Hematopoietic multipotent progenitor cell treated with erythropoietin and hydrocortisone succinate and interleukin-3 and kit ligand, for 6 days (in vitro differentiated cells): ENCODE measurements at regions not wholly inside any gene's neighbourhood (a gene's known extent, or its start where the extent isn't known, plus 50 kb on each side); places are given as distances from the start of the nearest gene placed in this dataset.
"Not testable (repeated sequence)": the region's sequence is repeated elsewhere in the genome, so short reads cannot be mapped to it uniquely, and the experiment has no call there.

Source experiments
- DNase-seq: peaks from one replicate; pipeline ENCODE4 v3.0.0-alpha.2; 2015

DNA sequence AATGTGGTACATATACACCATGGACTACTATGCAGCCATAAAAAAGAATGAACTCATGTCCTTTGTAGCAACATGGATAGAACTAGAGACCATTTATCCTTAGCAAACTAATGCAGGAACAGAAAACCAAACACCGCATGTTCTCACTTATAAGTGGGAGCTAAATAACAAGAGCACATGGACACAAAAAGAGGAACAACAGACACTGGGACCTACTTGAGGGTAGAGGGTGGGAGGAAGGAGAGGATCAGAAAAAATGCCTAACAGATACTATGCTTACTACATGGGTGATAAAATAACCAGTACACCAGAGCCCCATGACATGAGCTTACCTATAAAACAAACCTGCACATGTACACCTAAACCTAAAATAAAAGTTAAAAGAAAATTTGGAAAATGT is 82.0 kb upstream of the ADRB2 start:
- DNase-seq: not testable (repeated sequence)

DNA sequence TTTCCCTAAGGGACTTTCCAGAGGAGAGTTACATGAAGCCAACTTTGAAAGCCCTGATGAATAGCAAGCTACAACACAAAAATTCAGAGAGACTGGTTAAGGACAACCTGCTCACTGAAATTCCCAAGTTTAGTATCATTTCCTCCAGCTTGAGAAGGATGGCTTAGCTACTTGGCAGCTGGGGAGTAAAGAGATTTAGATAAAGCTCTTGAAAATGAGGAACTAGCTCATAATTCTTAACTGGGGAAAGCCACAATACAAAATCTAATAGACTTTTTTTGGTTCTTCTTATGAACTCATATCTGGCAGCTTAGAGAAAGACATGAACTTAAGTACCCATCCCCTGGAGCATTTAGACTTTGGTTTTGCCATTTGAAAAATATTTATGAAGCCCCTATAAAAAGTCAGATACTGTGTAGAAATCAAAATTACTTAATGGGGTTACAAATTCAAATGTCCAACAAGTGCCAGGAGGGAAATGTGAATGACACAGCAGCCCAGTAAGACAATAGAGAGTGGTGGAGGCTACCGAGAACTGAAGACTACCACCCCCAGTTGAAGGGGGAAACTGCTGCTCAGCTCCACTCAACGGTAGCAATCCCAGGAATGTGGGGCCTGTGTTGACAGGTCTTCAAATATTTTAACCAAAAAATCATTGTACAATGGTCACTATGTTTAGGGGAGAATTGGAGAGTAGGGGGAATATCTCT is 79.4 kb upstream of the ADRB2 start:
- peak; percentile 70 for DNase-seq

DNA sequence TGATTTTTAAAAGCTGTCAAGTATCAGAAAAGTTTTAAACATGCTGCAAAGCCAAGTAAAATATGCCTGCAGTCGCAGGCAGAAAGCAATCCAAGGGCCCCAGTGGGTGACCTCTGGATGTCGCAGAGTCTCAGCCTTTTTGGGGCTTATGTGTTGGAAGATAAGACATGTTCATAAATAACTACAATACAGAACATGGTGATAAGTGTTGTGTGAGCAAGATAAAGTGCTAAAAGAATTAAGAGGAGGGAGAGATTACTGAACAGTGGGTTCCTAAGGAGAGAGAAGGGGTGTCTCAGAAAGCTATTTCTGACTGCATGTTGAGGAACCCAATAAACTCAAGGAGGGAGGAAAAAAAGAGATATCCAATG is 78.9 kb upstream of the ADRB2 start:
- peak; percentile 75 for DNase-seq

DNA sequence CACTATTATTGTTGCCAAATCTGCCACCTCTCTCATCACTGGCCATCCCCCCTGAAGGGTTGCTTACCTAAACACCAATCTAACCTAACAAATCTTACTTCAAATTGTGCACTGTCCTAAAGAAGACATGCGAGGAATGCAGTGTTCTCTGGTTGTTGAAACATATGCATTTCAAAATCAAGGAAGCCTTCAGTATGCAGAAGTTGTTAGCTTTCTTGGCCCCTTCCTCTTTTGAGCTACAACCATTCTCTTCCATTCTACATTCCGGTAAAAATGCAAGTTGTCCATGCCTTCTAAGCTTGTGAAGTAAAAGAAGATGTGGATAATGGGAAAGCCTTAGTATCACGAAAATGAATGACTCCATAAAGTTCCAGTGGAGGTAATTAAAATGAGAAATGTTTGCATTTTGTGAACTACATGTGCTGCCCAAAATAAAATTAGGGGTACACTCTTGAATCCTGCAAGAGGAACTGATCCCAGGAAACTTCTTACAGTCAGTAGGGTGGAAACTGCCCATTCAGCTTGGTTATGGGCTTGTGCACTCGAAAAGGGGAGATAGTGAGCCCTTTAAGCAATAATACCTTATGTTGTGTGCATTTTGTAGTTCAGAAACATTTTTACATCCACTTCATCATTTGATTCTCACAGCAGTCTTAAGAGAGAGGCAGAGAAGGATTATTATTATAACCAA is 77.6 kb upstream of the ADRB2 start:
- peak; percentile 47 for DNase-seq

DNA sequence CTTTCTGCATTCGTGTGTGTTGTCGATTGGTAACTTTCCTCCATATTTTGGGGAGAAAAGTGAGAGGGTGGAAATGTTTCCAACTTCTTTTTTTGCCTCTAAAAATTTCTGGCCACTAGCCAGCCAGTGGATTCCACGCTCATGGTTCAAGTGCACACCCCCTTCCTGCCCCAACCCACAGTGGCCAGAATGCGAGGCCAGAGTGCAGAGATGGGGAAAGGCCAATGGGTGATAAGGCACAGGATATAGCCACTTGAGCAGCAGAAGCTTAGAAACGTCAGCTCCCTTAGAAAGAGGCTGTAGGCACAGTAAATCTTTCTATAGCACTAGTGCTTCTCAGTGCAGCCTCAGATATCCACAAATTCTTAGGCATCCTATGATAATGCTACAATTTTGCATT is 75.8 kb upstream of the ADRB2 start:
- peak; percentile 49 for DNase-seq

DNA sequence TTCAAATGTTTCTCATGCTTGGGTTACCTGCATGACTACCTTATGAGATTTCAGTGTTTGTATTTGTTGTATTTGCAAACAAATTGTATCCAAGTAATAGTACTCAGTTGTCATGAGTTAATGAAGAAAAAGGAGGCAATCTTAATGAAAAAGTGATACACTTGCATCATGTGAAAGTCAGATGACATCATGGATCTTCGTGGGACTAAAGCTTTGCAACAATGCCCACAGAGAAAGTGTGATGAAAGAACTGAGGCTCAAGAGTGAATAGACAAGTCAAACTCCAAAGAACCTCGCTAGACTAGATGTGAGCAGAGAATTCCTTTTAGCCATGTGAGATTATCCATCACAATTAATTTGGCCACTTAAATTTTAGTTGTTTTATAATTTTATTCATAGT is 75.4 kb upstream of the ADRB2 start:
- peak; percentile 41 for DNase-seq

DNA sequence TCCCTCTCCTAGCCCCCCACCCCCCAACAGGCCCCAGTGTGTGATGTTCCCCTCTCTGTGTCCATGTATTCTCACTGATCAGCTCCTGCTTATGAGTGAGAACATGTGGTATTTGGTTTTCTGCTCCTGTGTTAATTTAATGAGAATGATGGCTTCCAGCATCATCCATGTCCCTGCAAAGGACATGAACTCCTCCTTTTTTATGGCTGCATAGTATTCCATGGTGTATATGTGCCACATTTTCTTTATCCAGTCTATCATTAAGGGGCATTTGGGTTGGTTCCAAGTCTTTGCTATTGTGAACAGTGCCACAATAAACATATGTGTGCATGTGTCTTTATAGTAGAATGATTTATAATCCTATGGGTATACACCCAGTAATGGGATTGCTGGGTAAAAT is 74.0 kb upstream of the ADRB2 start:
- not testable (repeated sequence) for DNase-seq

DNA sequence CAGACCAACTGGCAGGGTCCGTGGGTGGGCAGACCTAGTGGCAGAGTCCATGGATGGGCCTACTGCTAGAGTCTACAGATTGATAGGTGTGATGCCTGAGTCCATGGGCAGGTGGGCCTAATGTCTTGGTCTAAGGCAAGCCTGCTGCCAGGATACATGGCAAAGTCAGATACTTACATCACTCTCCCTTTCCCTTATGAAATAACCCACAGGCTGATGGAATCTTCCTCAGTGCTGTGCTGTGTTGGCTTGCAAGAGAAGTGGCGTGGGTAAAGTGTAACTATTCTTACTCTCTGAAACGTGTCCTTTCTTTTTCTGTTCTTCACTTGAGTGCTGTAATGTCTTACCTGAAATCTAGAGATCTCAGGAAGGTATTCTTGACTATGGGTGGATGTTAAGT is 67.3 kb upstream of the ADRB2 start:
- DNase-seq: peak; percentile 32

DNA sequence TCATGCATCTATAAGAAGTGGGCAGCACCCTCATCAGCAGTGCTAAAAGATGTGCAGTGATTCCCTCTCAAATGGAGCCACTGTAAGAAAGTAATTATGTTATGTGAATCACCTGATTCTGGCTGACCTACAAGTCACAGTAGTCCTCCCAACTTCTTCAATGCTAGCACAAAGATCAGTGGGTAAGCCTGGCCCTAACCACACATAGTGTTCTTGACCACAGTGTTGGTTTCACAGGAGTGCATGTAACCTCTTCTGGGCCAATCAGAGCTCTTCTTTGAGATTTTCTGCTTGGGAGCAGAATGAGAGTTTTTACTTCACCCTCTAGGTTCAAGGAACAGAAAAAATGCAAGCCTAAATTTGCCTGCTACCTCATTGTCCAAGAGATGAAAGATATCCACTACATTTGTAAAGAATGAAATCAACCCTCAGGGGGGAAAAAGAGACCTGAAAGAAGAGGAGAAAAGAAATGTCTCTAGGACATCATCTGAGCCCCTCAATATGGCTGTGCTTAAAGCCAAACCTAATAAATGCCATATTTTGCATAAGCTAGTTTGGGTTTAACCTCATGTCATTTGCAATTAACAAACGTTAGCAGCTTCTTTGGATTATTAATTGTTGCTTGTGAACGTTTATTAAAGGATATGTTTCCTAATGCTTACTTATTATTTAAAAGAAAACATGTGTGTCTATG is 65.3 kb upstream of the ADRB2 start:
- peak; percentile 26 for DNase-seq

DNA sequence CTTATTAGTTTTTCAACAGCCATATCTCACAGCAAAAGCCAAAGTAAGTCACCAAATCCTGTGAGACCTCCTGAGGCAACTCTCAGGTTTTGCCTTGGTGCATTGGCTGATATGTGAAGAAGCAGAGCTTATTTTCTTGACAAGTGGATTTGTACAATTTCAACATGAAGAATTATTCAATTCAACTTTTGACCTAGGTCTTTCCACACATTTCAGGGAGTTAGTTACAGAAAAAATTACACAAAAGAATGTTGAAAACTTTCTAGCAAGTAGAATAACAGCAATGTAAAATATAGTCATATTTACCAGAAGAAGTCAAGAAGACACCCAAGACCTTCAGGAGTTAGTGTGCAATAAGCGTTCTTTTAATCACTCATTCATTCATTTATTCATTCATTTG is 62.4 kb upstream of the ADRB2 start:
- DNase-seq: no peak

DNA sequence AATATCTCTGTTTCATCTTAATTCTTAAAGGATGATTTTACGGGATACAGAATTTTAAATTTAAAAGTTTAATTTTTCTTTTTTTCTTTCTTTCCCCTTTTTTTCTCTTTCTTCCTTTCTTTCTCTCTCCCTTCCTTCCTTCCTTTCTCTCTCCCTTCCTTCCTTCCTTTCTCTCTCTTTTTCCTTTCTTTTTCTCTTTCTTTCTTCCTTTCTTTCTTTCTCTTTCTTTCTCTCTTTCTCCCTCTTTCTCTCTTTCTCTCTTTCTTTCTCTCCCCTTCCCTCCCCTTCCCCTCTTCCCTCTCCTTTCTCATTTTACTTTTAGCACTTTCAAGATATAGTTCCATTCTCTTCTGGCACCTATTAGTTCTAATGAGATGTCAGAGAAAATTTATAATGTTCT is 61.4 kb upstream of the ADRB2 start:
- DNase-seq: no peak

DNA sequence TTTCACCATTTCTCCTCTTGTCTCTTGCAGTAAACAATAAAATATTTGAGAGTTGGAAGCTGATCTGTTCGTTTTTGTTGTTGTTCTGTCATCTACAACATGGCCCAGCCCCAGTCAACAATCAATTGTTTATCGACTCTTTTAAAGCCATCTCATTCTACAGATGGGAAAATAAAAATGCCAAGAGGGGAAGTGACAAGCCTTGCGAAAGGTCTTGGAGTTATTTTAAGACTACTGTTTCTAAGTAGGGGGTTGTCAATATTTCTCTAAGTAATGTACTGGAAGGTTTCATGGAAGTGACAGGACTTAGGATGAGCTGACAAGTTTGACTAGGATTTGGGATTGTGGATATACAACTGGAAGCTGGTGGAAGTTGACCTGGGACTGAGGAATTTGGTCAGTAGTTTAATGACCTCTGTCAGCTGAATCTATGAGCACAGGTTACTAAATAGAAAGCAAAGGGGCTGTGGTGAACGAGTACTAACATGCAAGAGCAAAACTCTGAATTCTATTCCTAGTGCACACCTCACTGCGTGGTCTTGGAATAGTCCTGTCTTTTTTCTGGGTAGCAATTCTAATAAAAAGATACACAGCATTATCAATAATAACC is 57.5 kb upstream of the ADRB2 start:
- no peak for DNase-seq

DNA sequence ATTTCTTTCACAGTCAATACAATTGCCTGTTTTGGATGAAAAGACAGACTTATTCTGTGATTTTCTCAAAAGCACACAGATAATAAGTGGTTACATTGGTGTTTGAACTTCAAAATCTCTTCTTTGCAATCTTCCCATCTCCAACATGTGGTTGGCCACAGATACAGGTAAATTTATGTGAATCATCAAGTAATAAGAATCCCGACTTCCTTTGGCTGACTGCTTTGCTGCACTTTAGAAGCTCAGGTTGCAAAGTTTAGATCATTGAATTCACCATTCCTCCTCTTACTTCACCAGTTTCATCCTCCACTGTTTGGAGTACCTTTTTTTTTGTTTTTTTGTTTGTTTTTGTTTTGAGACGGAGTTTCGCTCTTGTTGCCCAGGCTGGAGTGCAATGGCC is 56.5 kb upstream of the ADRB2 start:
- no peak for DNase-seq

DNA sequence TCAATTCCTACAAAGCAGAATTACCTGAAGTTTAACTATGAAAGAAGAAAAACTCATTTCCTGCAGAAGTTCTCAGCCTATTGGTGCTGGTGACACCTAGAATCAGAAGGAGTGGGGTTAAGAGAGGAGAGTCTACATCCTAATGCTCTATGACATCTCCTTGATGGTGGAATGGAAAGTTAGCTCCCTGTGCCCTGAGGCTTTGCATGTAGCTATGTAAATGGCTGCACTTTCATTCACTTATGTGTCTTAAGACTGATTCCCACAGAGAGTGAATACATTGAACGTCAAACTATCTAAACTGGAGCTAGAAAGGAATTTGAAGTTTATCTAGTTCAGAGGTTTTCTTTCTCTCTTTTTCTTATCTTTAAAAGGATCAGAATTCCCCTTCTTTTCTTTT is 52.1 kb upstream of the ADRB2 start:
- no peak for DNase-seq

DNA sequence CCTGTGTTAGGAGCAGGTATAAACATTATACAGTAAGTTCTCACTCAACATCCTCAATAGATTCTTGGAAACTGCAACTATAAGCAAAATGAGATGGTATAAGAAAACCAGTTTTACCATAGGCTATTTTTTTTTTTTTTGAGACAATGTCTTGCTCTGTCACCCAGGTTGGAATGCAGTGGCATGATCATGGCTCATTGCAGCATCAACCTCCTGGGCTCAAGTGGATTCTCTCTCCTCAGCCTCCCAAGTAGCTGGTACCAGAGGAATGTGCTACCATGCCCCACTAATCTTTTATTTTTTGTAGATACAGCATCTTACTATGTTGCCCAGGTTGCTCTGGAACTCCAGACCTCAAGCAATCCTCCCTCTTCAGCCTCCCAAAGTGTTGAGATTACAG is 50.1 kb upstream of the ADRB2 start:
- DNase-seq: no peak
